ENCODE measurements at regions not wholly inside any gene's neighbourhood (a gene's known extent, or its start where the extent isn't known, plus 50 kb on each side); places are given as distances from the start of the nearest gene placed in this dataset.

DNA sequence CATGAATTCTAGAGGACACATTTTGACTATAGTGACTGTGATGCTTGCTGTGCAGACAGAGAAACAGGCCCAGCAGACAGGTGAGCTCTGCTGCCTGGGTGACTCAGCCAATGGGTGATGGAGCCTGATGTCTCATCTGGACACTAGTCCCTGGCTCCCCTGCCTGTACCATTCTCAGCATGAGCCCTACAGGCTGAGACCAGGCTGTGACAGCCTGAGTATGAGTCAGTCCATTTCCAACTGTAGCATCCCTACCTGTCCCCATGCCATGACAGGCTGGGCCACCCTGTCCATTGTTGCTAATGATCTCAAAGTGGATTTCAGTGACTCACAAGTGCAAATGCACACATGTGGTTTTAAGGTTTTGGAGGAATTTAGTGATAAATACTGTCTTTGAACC, 102.5 kb upstream of the EEF2KMT start:
- Histone ChIP-seq H3F3A (ENCODE audit: control insufficient read depth, insufficient read depth) (no peaks in the 10 kb centered on the region), H3K79me2 (ENCODE audit: control insufficient read depth, low read length) (no peaks in the 10 kb centered on the region), H4K20me1 (ENCODE audit: control insufficient read depth, insufficient read depth, low read depth, low read length) (no peaks in the 10 kb centered on the region), H3K9me3 (ENCODE audit: control insufficient read depth, insufficient read depth, low read length) (no peaks in the 10 kb centered on the region), H3K27me3 (ENCODE audit: control insufficient read depth, low read length) (no peaks in the 10 kb centered on the region), H3K4me2 (ENCODE audit: low read length) (no peak overlapping the region), H3K4me1 (ENCODE audit: control insufficient read depth, low read length) (no peaks in the 10 kb centered on the region), H3K36me3 (ENCODE audit: control insufficient read depth, low read length) (no peaks in the 10 kb centered on the region), H3K4me3 (ENCODE audit: low read length) (no peak overlapping the region), H3K27ac (ENCODE audit: low read depth, low read length) (no peak overlapping the region), H3K9me2 (replicated peaks; ENCODE audit: control insufficient read depth, low read length) (no peaks in the 10 kb centered on the region)
- TF ChIP-seq EZH2phosphoT487 (IDR thresholded peaks at IDR 0.05; ENCODE audit: borderline replicate concordance, low read length) = no peak
- TF ChIP-seq, protein P1, sequence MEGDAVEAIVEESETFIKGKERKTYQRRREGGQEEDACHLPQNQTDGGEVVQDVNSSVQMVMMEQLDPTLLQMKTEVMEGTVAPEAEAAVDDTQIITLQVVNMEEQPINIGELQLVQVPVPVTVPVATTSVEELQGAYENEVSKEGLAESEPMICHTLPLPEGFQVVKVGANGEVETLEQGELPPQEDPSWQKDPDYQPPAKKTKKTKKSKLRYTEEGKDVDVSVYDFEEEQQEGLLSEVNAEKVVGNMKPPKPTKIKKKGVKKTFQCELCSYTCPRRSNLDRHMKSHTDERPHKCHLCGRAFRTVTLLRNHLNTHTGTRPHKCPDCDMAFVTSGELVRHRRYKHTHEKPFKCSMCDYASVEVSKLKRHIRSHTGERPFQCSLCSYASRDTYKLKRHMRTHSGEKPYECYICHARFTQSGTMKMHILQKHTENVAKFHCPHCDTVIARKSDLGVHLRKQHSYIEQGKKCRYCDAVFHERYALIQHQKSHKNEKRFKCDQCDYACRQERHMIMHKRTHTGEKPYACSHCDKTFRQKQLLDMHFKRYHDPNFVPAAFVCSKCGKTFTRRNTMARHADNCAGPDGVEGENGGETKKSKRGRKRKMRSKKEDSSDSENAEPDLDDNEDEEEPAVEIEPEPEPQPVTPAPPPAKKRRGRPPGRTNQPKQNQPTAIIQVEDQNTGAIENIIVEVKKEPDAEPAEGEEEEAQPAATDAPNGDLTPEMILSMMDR (IDR thresholded peaks at IDR 0.05; ENCODE audit: low read depth, low read length, poor library complexity, severe bottlenecking) = no peak

DNA sequence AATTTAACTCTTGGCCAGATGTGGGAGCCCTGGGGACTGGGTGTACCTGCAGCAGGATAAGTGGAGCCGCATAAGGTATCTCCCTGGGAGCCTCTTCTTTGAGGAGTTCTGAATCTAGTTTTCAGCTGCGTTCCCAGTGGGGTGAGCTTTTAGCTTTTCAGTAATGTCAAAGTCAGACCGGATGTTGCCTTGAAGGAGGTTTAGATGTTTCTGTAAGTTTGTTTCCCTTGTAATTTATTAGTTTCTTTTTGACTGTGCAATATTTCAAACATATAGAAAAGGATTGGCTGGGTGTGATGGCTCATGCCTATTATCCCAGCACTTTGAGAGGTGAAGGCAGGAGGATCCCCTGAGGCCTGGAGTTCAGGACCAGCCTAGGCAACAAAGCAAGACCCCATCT, 98.6 kb upstream of the EEF2KMT start:
- H3K79me2 ChIP-seq (ENCODE audit: control insufficient read depth, low read length) = no peaks in the 10 kb centered on the region
- H4K20me1 ChIP-seq (ENCODE audit: control insufficient read depth, insufficient read depth, low read depth, low read length) = no peaks in the 10 kb centered on the region
- no peaks in the 10 kb centered on the region for H3K27me3 ChIP-seq (ENCODE audit: control insufficient read depth, low read length)
- H3F3A ChIP-seq (ENCODE audit: control insufficient read depth, insufficient read depth) = no peaks in the 10 kb centered on the region
- no peak overlapping the region for H3K4me2 ChIP-seq (ENCODE audit: low read length)
- no peaks in the 10 kb centered on the region for H3K9me2 ChIP-seq (replicated peaks; ENCODE audit: control insufficient read depth, low read length)
- no peaks in the 10 kb centered on the region for H3K9me3 ChIP-seq (ENCODE audit: control insufficient read depth, insufficient read depth, low read length)
- no peak overlapping the region for H3K4me3 ChIP-seq (ENCODE audit: low read length)
- no peak overlapping the region for H3K27ac ChIP-seq (ENCODE audit: low read depth, low read length)
- H3K36me3 ChIP-seq (ENCODE audit: control insufficient read depth, low read length) = no peaks in the 10 kb centered on the region
- TF ChIP-seq EZH2phosphoT487 (IDR thresholded peaks at IDR 0.05; ENCODE audit: borderline replicate concordance, low read length) = no peak
- TF ChIP-seq, protein P1 (IDR thresholded peaks at IDR 0.05; ENCODE audit: low read depth, low read length, poor library complexity, severe bottlenecking) = no peak
- H3K4me1 ChIP-seq (ENCODE audit: control insufficient read depth, low read length) = no peaks in the 10 kb centered on the region

DNA sequence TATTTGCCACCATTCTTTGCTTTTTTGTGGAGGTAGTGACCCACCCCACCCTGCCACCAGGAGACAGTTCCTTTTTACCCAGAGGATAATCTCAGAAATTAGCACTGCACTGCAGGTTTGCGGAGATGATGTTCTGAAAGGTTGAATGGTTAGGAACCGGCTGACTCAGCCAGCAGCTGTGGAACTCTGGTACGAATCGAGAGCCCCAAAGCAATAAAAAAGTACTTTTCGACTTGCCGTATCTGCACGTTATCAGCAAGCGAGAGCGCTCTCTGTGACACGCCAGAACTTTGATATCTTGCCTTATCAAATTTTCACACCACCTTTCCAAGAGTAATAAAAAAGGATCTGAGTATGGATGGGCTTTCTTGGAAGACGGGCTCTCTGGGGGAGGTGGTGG, 96.3 kb upstream of the EEF2KMT start:
- no peaks in the 10 kb centered on the region for H3F3A ChIP-seq (ENCODE audit: control insufficient read depth, insufficient read depth)
- no peaks in the 10 kb centered on the region for H3K79me2 ChIP-seq (ENCODE audit: control insufficient read depth, low read length)

More for the DNA sequence above, 96.3 kb upstream of the EEF2KMT start:
- Histone ChIP-seq H3K9me2 (replicated peaks; ENCODE audit: control insufficient read depth, low read length) (no peaks in the 10 kb centered on the region), H3K4me1 (ENCODE audit: control insufficient read depth, low read length) (no peaks in the 10 kb centered on the region), H3K9me3 (ENCODE audit: control insufficient read depth, insufficient read depth, low read length) (no peaks in the 10 kb centered on the region), H3K36me3 (ENCODE audit: control insufficient read depth, low read length) (no peaks in the 10 kb centered on the region), H4K20me1 (ENCODE audit: control insufficient read depth, insufficient read depth, low read depth, low read length) (no peaks in the 10 kb centered on the region), H3K27ac (ENCODE audit: low read depth, low read length) (no peak overlapping the region), H3K4me2 (ENCODE audit: low read length) (no peak overlapping the region), H3K27me3 (ENCODE audit: control insufficient read depth, low read length) (no peaks in the 10 kb centered on the region), H3K4me3 (ENCODE audit: low read length) (no peak overlapping the region)
- no peak for TF ChIP-seq EZH2phosphoT487 (IDR thresholded peaks at IDR 0.05; ENCODE audit: borderline replicate concordance, low read length)
- TF ChIP-seq, protein P1 (IDR thresholded peaks at IDR 0.05; ENCODE audit: low read depth, low read length, poor library complexity, severe bottlenecking) = no peak
